KMS-11 (cell line): ENCODE measurements at regions not wholly inside any gene's neighbourhood (a gene's known extent, or its start where the extent isn't known, plus 50 kb on each side); places are given as distances from the start of the nearest gene placed in this dataset.

Experiments used
- H2AFZ ChIP-seq: fragments of 200-600 bp; sonication (generic); 2 replicates; pipeline ENCODE4 v1.6.1; 2016; ENCODE audit warnings: antibody characterized with exemption, mixed run types, low read depth
- H3K27ac ChIP-seq: fragments of 200-600 bp; sonication (generic); 2 replicates; pipeline ENCODE4 v1.6.1; 2016; ENCODE audit warnings: mild to moderate bottlenecking, mixed run types
- H3K27me3 ChIP-seq: fragments of 200-600 bp; sonication (generic); 2 replicates; pipeline ENCODE4 v1.6.1; 2017; ENCODE audit warnings: mild to moderate bottlenecking, low read depth, mixed run types, moderate library complexity; ENCODE audit not compliant: insufficient read depth
- H3K36me3 ChIP-seq: fragments of 200-600 bp; sonication (generic); 2 replicates; pipeline ENCODE4 v1.6.1; 2017; ENCODE audit warnings: mild to moderate bottlenecking, mixed run types; ENCODE audit not compliant: insufficient read depth
- H3K4me1 ChIP-seq: fragments of 200-600 bp; sonication (generic); 2 replicates; pipeline ENCODE4 v1.6.1; 2016; ENCODE audit warnings: mild to moderate bottlenecking, low read depth, mixed run types; ENCODE audit not compliant: poor library complexity, severe bottlenecking
- H3K4me2 ChIP-seq: fragments of 200-600 bp; sonication (generic); 2 replicates; pipeline ENCODE4 v1.7.0; 2016; ENCODE audit warnings: mild to moderate bottlenecking, mixed run types
- H3K4me3 ChIP-seq: fragments of 200-600 bp; sonication (generic); IDR thresholded peaks from 2 replicates; pipeline ENCODE4 v1.6.1; 2017; ENCODE audit warnings: low read depth, low read length, mixed read lengths; ENCODE audit not compliant: insufficient read depth
- H3K79me2 ChIP-seq: fragments of 200-600 bp; sonication (generic); 2 replicates; pipeline ENCODE4 v1.6.1; 2016; ENCODE audit warnings: low read depth, mixed run types; ENCODE audit not compliant: insufficient read depth
- H3K9ac ChIP-seq: fragments of 200-600 bp; sonication (generic); 2 replicates; pipeline ENCODE4 v1.6.1; 2016; ENCODE audit warnings: mild to moderate bottlenecking, mixed run types
- H4K20me1 ChIP-seq: fragments of 200-600 bp; sonication (generic); 2 replicates; pipeline ENCODE4 v1.6.1; 2016; ENCODE audit warnings: mild to moderate bottlenecking, mixed run types; ENCODE audit not compliant: insufficient read depth
- TF ChIP-seq, protein P1 (sequence below): fragments of 200-600 bp; sonication (generic); conservative IDR thresholded peaks from 2 replicates; pipeline ENCODE4 v1.6.1; 2017; ENCODE audit warnings: low read depth, mild to moderate bottlenecking, antibody characterized with exemption, low read length, moderate library complexity, mixed read lengths

DNA sequence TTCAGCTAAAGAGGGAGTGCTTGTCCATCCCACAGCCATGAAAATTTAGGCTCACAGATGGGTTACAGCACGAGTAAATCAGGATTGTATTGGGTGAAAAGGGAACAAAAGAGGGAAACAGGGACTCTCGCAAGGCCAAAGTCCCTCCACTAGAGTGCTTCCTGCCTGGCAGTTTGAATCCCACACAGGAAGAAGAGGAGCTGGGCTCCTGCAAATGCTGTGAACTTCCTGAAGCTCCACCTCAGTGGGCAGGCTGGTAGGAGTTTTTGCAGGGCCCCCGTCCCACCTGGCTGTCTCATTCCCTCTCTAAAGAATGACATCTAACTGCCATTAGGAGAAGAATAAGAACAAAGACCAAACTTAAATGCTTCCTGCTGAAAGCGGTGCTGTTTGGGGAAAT lies 712.0 kb upstream of the PRMT6 start:
- Histone ChIP-seq H3K4me1 (no peaks in the 10 kb centered on the region), H2AFZ (no peak overlapping the region), H3K27ac (no peak overlapping the region), H3K36me3 (no peaks in the 10 kb centered on the region), H3K4me2 (no peak overlapping the region), H4K20me1 (no peaks in the 10 kb centered on the region), H3K4me3 (no peak overlapping the region), H3K27me3 (no peaks in the 10 kb centered on the region), H3K79me2 (no peaks in the 10 kb centered on the region), H3K9ac (no peak overlapping the region)
- TF ChIP-seq, protein P1, sequence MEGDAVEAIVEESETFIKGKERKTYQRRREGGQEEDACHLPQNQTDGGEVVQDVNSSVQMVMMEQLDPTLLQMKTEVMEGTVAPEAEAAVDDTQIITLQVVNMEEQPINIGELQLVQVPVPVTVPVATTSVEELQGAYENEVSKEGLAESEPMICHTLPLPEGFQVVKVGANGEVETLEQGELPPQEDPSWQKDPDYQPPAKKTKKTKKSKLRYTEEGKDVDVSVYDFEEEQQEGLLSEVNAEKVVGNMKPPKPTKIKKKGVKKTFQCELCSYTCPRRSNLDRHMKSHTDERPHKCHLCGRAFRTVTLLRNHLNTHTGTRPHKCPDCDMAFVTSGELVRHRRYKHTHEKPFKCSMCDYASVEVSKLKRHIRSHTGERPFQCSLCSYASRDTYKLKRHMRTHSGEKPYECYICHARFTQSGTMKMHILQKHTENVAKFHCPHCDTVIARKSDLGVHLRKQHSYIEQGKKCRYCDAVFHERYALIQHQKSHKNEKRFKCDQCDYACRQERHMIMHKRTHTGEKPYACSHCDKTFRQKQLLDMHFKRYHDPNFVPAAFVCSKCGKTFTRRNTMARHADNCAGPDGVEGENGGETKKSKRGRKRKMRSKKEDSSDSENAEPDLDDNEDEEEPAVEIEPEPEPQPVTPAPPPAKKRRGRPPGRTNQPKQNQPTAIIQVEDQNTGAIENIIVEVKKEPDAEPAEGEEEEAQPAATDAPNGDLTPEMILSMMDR = no peak

DNA sequence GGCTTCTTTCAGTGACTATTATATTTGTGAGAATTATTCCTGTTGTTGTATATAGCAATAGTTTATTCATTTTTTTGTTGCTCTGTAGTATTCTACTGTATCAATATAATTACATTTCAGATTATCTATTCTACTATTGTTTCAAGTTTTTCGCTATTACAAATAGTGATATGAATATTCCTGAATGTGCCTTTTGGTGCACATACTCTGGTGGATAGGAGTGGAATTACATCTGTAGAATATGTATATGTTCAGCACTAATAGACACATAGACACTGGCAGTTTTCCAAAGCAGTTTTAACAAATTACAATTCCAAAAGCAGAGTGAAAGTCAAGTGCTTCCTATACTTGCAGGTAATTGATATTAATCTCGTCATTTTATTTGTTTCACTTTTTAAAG lies 696.2 kb upstream of the PRMT6 start:
- H4K20me1 ChIP-seq = no peaks in the 10 kb centered on the region
- H3K4me1 ChIP-seq = no peaks in the 10 kb centered on the region
- H3K4me3 ChIP-seq = no peak overlapping the region
- H2AFZ ChIP-seq = no peak overlapping the region
- H3K9ac ChIP-seq = no peak overlapping the region
- TF ChIP-seq, protein P1 = peak; percentile 27; the same call in 1 of the 2 replicates
- no peaks in the 10 kb centered on the region for H3K36me3 ChIP-seq
- no peak overlapping the region for H3K4me2 ChIP-seq
- no peaks in the 10 kb centered on the region for H3K27me3 ChIP-seq
- H3K27ac ChIP-seq = no peak overlapping the region
- H3K79me2 ChIP-seq = no peaks in the 10 kb centered on the region

DNA sequence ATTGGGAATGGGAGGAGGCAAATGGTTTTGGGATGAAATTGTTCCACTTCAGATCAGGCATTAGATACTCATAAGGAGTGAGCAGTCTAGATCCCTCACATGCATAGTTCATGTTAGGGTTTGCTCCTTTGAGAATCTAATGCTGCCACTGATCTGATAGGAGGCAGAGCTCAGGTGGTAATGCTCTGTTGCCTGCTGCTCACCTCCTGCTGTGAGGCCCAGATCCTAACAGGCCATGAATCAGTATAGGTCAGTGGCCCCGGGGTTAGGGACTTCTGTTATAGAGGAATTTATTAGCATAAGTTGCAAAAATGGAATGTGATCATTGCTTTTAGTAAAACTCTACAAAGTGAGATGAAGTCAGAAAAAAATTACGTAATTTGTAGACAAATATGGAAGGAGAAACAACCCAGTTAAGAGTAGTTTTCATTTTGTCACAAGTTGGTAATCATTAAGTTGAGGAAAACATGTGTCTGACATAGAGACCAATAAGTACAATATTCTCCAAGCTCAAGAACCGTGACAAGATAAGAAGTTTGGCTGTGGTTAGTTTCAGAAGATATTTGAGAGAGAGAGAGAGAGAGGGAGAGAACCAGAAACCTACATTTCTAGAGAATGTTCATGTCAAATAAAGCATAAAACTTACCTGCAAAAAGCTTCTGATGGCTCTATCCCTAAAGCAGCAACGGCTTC lies 689.7 kb upstream of the PRMT6 start:
- Histone ChIP-seq H3K27me3 (no peaks in the 10 kb centered on the region), H3K4me3 (no peak overlapping the region), H4K20me1 (no peaks in the 10 kb centered on the region), H3K4me2 (no peak overlapping the region), H3K79me2 (no peaks in the 10 kb centered on the region), H3K9ac (no peak overlapping the region), H2AFZ (no peak overlapping the region), H3K36me3 (no peaks in the 10 kb centered on the region), H3K4me1 (no peaks in the 10 kb centered on the region), H3K27ac (no peak overlapping the region)
- TF ChIP-seq, protein P1 = no peak

DNA sequence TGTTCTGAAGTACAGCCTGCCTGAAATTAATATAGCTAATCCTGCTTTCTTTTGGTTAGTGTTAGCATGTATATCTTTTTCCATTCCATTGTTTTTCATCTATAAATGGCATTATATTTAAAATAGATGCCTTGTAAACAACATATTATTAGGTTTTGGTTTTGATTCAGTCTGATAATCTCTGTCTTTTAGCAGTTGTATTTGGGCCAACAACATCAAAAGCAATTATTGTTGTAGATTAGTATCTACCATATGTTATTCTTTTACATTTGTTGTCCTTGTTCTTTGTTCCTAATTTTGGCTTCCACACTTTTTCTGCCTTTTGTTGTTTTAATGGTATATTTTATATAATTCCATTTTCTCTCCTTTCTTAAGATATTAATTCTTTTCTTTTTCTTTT lies 678.2 kb upstream of the PRMT6 start:
- TF ChIP-seq, protein P1 = no peak
- Histone ChIP-seq H3K4me3 (no peak overlapping the region), H3K4me2 (no peak overlapping the region), H4K20me1 (no peaks in the 10 kb centered on the region), H3K27me3 (no peaks in the 10 kb centered on the region), H3K27ac (no peak overlapping the region), H2AFZ (no peak overlapping the region), H3K9ac (no peak overlapping the region), H3K4me1 (no peaks in the 10 kb centered on the region), H3K36me3 (no peaks in the 10 kb centered on the region), H3K79me2 (no peaks in the 10 kb centered on the region)
